ENCODE measurements at regions not wholly inside any gene's neighbourhood (a gene's known extent, or its start where the extent isn't known, plus 50 kb on each side); places are given as distances from the start of the nearest gene placed in this dataset.

DNA sequence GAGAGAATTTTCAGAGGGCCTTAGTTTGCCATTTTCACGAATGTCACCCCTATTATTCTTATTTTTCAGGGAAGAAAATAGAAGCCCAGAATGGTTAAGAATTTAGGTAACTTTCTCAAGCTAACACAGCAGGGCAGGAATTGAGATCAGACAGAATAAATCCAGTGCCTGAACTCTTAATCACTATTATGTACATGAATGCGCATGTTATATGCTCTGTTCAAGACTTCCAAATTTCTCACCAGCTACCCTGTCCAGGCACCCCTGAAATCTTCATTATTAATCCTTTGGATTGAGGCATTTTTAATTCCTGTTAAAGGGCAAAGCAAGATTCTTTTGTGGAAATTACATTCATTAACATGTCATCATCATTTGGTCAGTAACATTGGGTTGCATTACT, 218.4 kb downstream of the ACTR3 start:
- no peaks in the 10 kb centered on the region for H3K4me1 Mint-ChIP-seq (ENCODE audit: low read depth)
- H3K27me3 Mint-ChIP-seq (ENCODE audit: insufficient read depth): no peaks in the 10 kb centered on the region
- TF ChIP-seq, protein P1, sequence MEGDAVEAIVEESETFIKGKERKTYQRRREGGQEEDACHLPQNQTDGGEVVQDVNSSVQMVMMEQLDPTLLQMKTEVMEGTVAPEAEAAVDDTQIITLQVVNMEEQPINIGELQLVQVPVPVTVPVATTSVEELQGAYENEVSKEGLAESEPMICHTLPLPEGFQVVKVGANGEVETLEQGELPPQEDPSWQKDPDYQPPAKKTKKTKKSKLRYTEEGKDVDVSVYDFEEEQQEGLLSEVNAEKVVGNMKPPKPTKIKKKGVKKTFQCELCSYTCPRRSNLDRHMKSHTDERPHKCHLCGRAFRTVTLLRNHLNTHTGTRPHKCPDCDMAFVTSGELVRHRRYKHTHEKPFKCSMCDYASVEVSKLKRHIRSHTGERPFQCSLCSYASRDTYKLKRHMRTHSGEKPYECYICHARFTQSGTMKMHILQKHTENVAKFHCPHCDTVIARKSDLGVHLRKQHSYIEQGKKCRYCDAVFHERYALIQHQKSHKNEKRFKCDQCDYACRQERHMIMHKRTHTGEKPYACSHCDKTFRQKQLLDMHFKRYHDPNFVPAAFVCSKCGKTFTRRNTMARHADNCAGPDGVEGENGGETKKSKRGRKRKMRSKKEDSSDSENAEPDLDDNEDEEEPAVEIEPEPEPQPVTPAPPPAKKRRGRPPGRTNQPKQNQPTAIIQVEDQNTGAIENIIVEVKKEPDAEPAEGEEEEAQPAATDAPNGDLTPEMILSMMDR (IDR thresholded peaks at IDR 0.05): no peak
- no peak overlapping the region for H3K4me3 Mint-ChIP-seq
- H3K36me3 Mint-ChIP-seq (ENCODE audit: low read depth): no peaks in the 10 kb centered on the region
- no peak for DNase-seq
- H3K27ac Mint-ChIP-seq: no peak overlapping the region
- peaks cover 5% of the 10 kb centered on the region for H3K9me3 Mint-ChIP-seq

DNA sequence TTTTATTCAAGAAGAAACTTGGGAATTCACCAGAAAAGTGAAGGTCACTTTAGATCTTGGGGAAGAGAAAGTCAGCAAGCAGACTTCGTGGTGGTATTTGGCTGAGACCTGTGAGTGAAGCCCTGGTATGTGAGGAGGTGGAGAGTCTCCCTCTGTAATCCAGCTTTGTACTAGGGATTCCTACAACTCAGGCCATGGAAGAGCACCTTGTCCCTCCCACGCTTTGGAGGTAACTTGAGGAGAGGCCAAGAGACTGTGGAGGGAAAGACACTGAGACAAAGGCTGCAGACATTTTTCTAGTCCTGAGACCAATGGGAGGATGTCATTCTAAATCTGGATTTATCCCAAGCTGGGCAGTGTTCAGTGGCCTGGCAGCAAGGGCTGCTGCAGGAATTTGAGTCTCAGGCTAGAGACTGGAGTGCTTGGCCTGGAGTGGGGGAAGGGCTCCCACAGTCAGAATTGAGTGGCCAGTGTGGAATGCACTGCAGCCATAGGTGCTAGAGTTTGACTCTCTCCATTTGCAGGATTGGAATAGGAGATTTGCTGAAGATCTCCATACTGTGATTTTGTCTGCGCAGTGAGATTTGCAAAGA, 219.0 kb downstream of the ACTR3 start:
- TF ChIP-seq, protein P1 (IDR thresholded peaks at IDR 0.05): no peak
- H3K4me1 Mint-ChIP-seq (ENCODE audit: low read depth): no peaks in the 10 kb centered on the region
- peaks cover 5% of the 10 kb centered on the region for H3K9me3 Mint-ChIP-seq
- H3K4me3 Mint-ChIP-seq: no peak overlapping the region
- no peak for DNase-seq
- no peak overlapping the region for H3K27ac Mint-ChIP-seq
- no peaks in the 10 kb centered on the region for H3K27me3 Mint-ChIP-seq (ENCODE audit: insufficient read depth)
- no peaks in the 10 kb centered on the region for H3K36me3 Mint-ChIP-seq (ENCODE audit: low read depth)

DNA sequence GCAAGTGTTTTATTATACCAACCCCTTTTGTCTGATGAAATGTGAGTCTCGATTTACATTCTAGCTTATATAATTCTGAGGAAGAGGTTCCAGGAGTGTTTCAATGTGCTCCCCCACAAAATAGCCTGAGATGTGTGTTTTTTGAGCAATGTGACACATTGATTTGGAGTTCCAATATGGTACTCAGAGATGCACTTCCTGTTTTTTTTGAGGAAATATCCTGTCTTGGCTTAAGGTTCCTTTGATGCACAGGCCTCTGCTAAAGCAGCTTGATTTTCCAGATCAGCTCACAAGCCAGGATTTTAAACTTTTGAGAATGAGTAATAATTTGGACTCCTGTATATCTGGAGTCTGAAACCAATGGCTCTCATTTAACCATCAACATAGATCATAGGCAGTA, 221.4 kb downstream of the ACTR3 start:
- Mint-ChIP-seq H3K4me3 (no peak overlapping the region), H3K27me3 (ENCODE audit: insufficient read depth) (no peaks in the 10 kb centered on the region), H3K9me3 (no peaks in the 10 kb centered on the region), H3K36me3 (ENCODE audit: low read depth) (no peaks in the 10 kb centered on the region), H3K27ac (no peak overlapping the region), H3K4me1 (ENCODE audit: low read depth) (no peaks in the 10 kb centered on the region)
- TF ChIP-seq, protein P1 (IDR thresholded peaks at IDR 0.05): no peak
- DNase-seq: no peak

DNA sequence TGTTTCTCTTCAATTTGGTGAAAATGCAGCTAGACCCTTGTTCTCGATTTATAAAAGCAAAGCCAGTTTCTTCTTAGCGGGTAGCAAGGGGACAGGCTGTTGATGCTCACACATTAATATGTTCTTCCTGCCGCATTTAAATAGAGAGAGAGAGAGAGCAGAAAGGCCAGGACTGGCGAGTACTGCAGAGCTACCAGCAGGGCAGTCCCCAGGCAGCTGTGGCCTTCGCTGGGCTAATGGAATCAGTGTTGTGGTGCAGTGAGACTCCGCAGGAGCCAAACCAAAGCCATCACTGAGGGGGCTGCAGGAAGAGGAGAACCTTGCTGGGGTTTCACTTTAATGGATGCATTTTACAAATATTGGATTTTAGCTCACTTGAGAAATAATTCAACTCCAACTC, 223.6 kb downstream of the ACTR3 start:
- no peak overlapping the region for H3K27ac Mint-ChIP-seq
- H3K27me3 Mint-ChIP-seq (ENCODE audit: insufficient read depth): peaks cover 2% of the 10 kb centered on the region; the same call in 1 of the 2 replicates
- H3K4me3 Mint-ChIP-seq: no peak overlapping the region
- no peaks in the 10 kb centered on the region for H3K4me1 Mint-ChIP-seq (ENCODE audit: low read depth)
- H3K9me3 Mint-ChIP-seq: no peaks in the 10 kb centered on the region
- TF ChIP-seq, protein P1 (IDR thresholded peaks at IDR 0.05): no peak
- DNase-seq: no peak
- no peaks in the 10 kb centered on the region for H3K36me3 Mint-ChIP-seq (ENCODE audit: low read depth)

DNA sequence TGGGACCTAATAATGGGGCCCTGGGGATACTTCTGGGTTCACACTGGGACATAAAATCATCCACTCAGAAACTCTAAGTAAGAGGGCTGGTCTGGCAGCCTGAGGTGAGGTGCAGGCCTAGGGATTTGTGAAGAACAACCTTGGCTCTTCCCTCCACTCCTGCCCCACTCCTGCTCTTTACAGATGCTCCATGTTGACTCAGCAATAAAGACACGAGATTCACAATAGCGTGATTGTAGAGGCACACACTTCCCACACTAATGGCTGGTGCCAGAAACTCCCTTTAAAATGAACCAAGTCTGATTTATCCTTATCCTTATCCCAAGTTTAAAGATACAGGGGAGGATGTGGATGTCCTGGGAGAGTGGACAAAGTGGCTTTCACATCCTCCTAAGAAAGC, 228.2 kb downstream of the ACTR3 start:
- no peak for DNase-seq
- Mint-ChIP-seq H3K27ac (no peak overlapping the region), H3K4me3 (no peak overlapping the region), H3K9me3 (no peaks in the 10 kb centered on the region), H3K36me3 (ENCODE audit: low read depth) (no peaks in the 10 kb centered on the region), H3K27me3 (ENCODE audit: insufficient read depth) (peaks cover 5% of the 10 kb centered on the region; the same call in 1 of the 2 replicates), H3K4me1 (ENCODE audit: low read depth) (no peaks in the 10 kb centered on the region)
- TF ChIP-seq, protein P1 (IDR thresholded peaks at IDR 0.05): no peak

DNA sequence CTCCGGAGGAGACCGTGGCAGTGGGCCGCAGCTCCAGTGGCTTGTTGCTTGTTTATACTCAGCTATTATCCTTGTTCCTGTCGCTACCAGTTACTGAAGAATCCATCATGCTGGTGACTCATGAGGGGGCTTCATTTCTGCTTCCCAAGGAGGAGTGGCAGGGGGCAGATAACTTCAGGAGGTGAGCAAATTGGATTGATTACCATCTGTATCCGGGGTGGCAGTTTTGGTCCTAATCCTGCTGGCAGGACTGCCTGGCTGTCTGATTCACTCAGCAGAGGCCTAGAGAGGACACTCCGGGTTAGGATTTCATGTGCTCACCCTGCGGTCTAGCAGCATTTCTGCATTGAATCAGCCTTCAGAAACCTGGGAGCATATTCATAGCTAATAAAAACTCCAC, 230.0 kb downstream of the ACTR3 start:
- DNase-seq: peak; percentile 37
- no peak overlapping the region for H3K27ac Mint-ChIP-seq
- H3K4me1 Mint-ChIP-seq (ENCODE audit: low read depth): no peaks in the 10 kb centered on the region
- no peak overlapping the region for H3K4me3 Mint-ChIP-seq
- TF ChIP-seq, protein P1 (IDR thresholded peaks at IDR 0.05): no peak
- no peaks in the 10 kb centered on the region for H3K36me3 Mint-ChIP-seq (ENCODE audit: low read depth)
- H3K9me3 Mint-ChIP-seq: no peaks in the 10 kb centered on the region
- H3K27me3 Mint-ChIP-seq (ENCODE audit: insufficient read depth): peaks cover 5% of the 10 kb centered on the region; the same call in 1 of the 2 replicates
